A673 (cell line): ENCODE measurements at regions not wholly inside any gene's neighbourhood (a gene's known extent, or its start where the extent isn't known, plus 50 kb on each side); places are given as distances from the start of the nearest gene placed in this dataset.

Experiments
- CTCF ChIP-seq: fragments of 300-800, 200-600 bp; sonication (generic); conservative IDR thresholded peaks from 2 replicates; pipeline ENCODE4 v1.5.1; 2017; ENCODE audit warnings: low read depth, mild to moderate bottlenecking, antibody characterized with exemption, low read length, moderate library complexity, mixed read lengths
- EZH2 ChIP-seq: fragments of 200-600 bp; sonication (generic); IDR thresholded peaks from 2 replicates; pipeline ENCODE4 v1.6.1; 2017; ENCODE audit warnings: borderline replicate concordance, low read depth, mild to moderate bottlenecking, mixed read lengths, antibody characterized with exemption, low read length; ENCODE audit not compliant: poor library complexity, severe bottlenecking

DNA sequence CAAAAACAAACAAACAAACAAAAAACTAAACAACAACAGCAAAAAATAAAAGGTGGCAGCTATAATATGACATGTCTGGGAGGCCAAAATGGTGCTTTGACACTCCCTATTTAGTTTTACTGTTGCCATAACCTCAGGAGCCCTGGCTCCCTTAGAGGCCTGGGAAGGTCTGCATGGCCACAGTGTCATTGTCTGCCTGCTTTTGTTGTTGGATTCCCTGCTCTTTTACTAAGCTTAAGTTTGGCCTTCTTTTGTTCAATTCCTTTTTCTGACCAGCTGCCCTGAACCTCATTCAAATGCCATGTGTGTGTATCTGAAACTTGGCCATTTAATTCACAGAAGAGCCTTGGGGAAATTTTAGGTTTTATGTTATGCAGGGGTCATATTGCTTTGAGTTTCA is 458.2 kb downstream of the TMEM232 start:
- TF ChIP-seq CTCF (no peak), EZH2 (no peak)
